Caco-2 (cell line): ENCODE measurements at regions not wholly inside any gene's neighbourhood (a gene's known extent, or its start where the extent isn't known, plus 50 kb on each side); places are given as distances from the start of the nearest gene placed in this dataset.

ENCODE experiments used
- BruUV-seq: library from RNA; stranded (reverse); fragments of 400-500 nt; replicated peaks from 2 replicates; lab custom pipeline; 2021; lab: Mats Ljungman, UMichigan
- CTCF ChIA-PET: fragments of 300-600 bp; sonication (Branson Sonifier 250); formaldehyde crosslinking; loops from one replicate; lab custom pipeline; 2022; ENCODE audit warnings: antibody characterized with exemption; lab: Charles Lee
- POLR2A ChIA-PET: fragments of 300-600 bp; sonication (Branson Sonifier 250); formaldehyde crosslinking; loops from one replicate; lab custom pipeline; 2022; ENCODE audit warnings: antibody characterized with exemption; lab: Charles Lee
- DNase-seq, 2 experiments: peaks; one replicate each; pipeline versions ENCODE4 v3.0.0 to v3.0.0-alpha.2; 2020 to 2022
- H3K27me3 ChIP-seq: replicated peaks from 2 replicates; pipeline ENCODE4 v1.6.0; 2011; ENCODE audit warnings: low read length; ENCODE audit not compliant: control insufficient read depth, insufficient read depth
- H3K36me3 ChIP-seq: 2 replicates; pipeline ENCODE4 v1.5.1; 2011; ENCODE audit warnings: low read length; ENCODE audit not compliant: control insufficient read depth, insufficient read depth
- H3K4me1 ChIP-seq: fragments of 250-450 bp; sonication (Bioruptor Pico); 2 replicates; pipeline ENCODE4 v1.5.1; 2020; ENCODE audit warnings: mild to moderate bottlenecking
- H3K4me3 ChIP-seq: 2 replicates; pipeline ENCODE4 v1.5.1; 2011; ENCODE audit warnings: low read depth, mild to moderate bottlenecking, control low read depth, low read length
- H3K9me3 ChIP-seq: fragments of 250-450 bp; sonication (Bioruptor Pico); 2 replicates; pipeline ENCODE4 v1.5.1; 2020; ENCODE audit warnings: mild to moderate bottlenecking, moderate library complexity
- H3K27ac Mint-ChIP-seq: one replicate; pipeline ENCODE4 v1.8.0; 2022; ENCODE audit warnings: mixed read lengths; ENCODE audit not compliant: unreplicated experiment
- H3K27me3 Mint-ChIP-seq: one replicate; pipeline ENCODE4 v1.8.0; 2022; ENCODE audit warnings: mixed read lengths; ENCODE audit not compliant: insufficient read depth, unreplicated experiment
- H3K36me3 Mint-ChIP-seq: one replicate; pipeline ENCODE4 v1.8.0; 2022; ENCODE audit warnings: mild to moderate bottlenecking, mixed read lengths; ENCODE audit not compliant: insufficient read depth, unreplicated experiment
- H3K4me1 Mint-ChIP-seq: one replicate; pipeline ENCODE4 v1.8.0; 2022; ENCODE audit warnings: low read depth, mixed read lengths; ENCODE audit not compliant: unreplicated experiment
- H3K4me3 Mint-ChIP-seq: one replicate; pipeline ENCODE4 v1.8.0; 2022; ENCODE audit warnings: mild to moderate bottlenecking, moderate library complexity, mixed read lengths; ENCODE audit not compliant: unreplicated experiment
- H3K9me3 Mint-ChIP-seq: one replicate; pipeline ENCODE4 v1.8.0; 2022; ENCODE audit warnings: mixed read lengths; ENCODE audit not compliant: unreplicated experiment
- CTCF ChIP-seq, 2 experiments: fragments of 200-600 bp in 1 of 2; IDR thresholded peaks; 1 replicate in 1 of 2; 2 replicates in 1 of 2; pipeline versions ENCODE4 v1.5.1 to v1.8.0; 2011 to 2022; ENCODE audit warnings: antibody characterized with exemption in 1 of 2, control low read depth in 1 of 2, inconsistent platforms in 1 of 2, low read depth in 1 of 2, low read length in 1 of 2, mild to moderate bottlenecking in 1 of 2, moderate library complexity in 1 of 2; ENCODE audit not compliant: insufficient read depth in 1 of 2, severe bottlenecking in 1 of 2, unreplicated experiment in 1 of 2
- intact Hi-C: fragments of 100-400 bp; cut with micrococcal nuclease; formaldehyde crosslinking; loops from one replicate; pipeline ENCODE4 v1.10.0; 2022; ENCODE audit not compliant: unreplicated experiment

- H3K4me1 Mint-ChIP-seq: no peaks in the 10 kb centered on the region
- intact Hi-C loops: no loop called here
Observed at GRCh38 chr22:47417699-47418098, 655.2 kb downstream of the TBC1D22A start.

GRCh38 chr22:47411006-47411405 lies 648.6 kb downstream of the TBC1D22A start:
- intact Hi-C loops: no loop called here
- Histone ChIP-seq H3K4me3 (no peak overlapping the region), H3K4me1 (no peaks in the 10 kb centered on the region), H3K36me3 (no peaks in the 10 kb centered on the region), H3K9me3 (no peaks in the 10 kb centered on the region), H3K27me3 (no peaks in the 10 kb centered on the region; the same call in 1 of the 2 replicates)
- no peaks in the 10 kb centered on the region for H3K4me1 Mint-ChIP-seq
- ChIA-PET POLR2A (no interaction called here), CTCF (no interaction called here)
- H3K4me3 Mint-ChIP-seq: no peak overlapping the region
- peak in 1 of 2 experiments; percentile 9 for DNase-seq
- H3K27ac Mint-ChIP-seq: no peak overlapping the region
- no peaks in the 10 kb centered on the region for H3K36me3 Mint-ChIP-seq
- no peaks in the 10 kb centered on the region for H3K9me3 Mint-ChIP-seq
- no peak for TF ChIP-seq CTCF (IDR thresholded peaks at IDR 0.05; ENCODE audit: insufficient read depth in 1 of 2, low read depth in 1 of 2, low read length in 1 of 2, severe bottlenecking in 1 of 2, unreplicated experiment in 1 of 2)
- no TSS peak for BruUV-seq
- peaks cover 29% of the 10 kb centered on the region for H3K27me3 Mint-ChIP-seq

More at GRCh38 chr22:47417699-47418098, 655.2 kb downstream of the TBC1D22A start:
- DNase-seq: peak in 1 of 2 experiments; percentile 5
- POLR2A ChIA-PET: no interaction called here
- Mint-ChIP-seq H3K27me3 (peaks cover 7% of the 10 kb centered on the region), H3K9me3 (peaks cover 10% of the 10 kb centered on the region), H3K27ac (no peak overlapping the region), H3K4me3 (no peak overlapping the region), H3K36me3 (no peaks in the 10 kb centered on the region)
- no TSS peak for BruUV-seq
- no peak for TF ChIP-seq CTCF (IDR thresholded peaks at IDR 0.05; ENCODE audit: insufficient read depth in 1 of 2, low read depth in 1 of 2, low read length in 1 of 2, severe bottlenecking in 1 of 2, unreplicated experiment in 1 of 2)
- Histone ChIP-seq H3K9me3 (no peaks in the 10 kb centered on the region), H3K4me3 (no peak overlapping the region), H3K27me3 (no peaks in the 10 kb centered on the region), H3K4me1 (no peaks in the 10 kb centered on the region), H3K36me3 (no peaks in the 10 kb centered on the region)
- CTCF ChIA-PET: no interaction called here

- ChIA-PET CTCF (no interaction called here), POLR2A (no interaction called here)
Observed at GRCh38 chr22:47409539-47410275, 647.3 kb downstream of the TBC1D22A start.

More at GRCh38 chr22:47409539-47410275, 647.3 kb downstream of the TBC1D22A start:
- TF ChIP-seq CTCF (IDR thresholded peaks at IDR 0.05; ENCODE audit: insufficient read depth in 1 of 2, low read depth in 1 of 2, low read length in 1 of 2, severe bottlenecking in 1 of 2, unreplicated experiment in 1 of 2): no peak
- Histone ChIP-seq H3K9me3 (no peaks in the 10 kb centered on the region), H3K27me3 (no peaks in the 10 kb centered on the region; the same call in 1 of the 2 replicates), H3K4me3 (no peak overlapping the region), H3K4me1 (no peaks in the 10 kb centered on the region), H3K36me3 (no peaks in the 10 kb centered on the region)
- peaks cover 32% of the 10 kb centered on the region for H3K27me3 Mint-ChIP-seq
- no peaks in the 10 kb centered on the region for H3K36me3 Mint-ChIP-seq
- intact Hi-C loops: no loop called here
- no peaks in the 10 kb centered on the region for H3K9me3 Mint-ChIP-seq
- DNase-seq: peak in 1 of 2 experiments; percentile 16
- H3K4me1 Mint-ChIP-seq: no peaks in the 10 kb centered on the region
- BruUV-seq: no TSS peak
- H3K4me3 Mint-ChIP-seq: no peak overlapping the region
- H3K27ac Mint-ChIP-seq: no peak overlapping the region
